GM19468 (cell line): ENCODE measurements at regions not wholly inside any gene's neighbourhood (a gene's known extent, or its start where the extent isn't known, plus 50 kb on each side); places are given as distances from the start of the nearest gene placed in this dataset.

Experiments
- ATAC-seq: cut with Tn5 transposase; IDR thresholded peaks from one replicate; pipeline ENCODE4 v1.9.1; 2021; ENCODE audit warnings: mild to moderate bottlenecking, moderate library complexity, moderate number of reproducible peaks; ENCODE audit not compliant: unreplicated experiment; ENCODE audit errors: extremely low read depth

- no peak for ATAC-seq
Measured at GRCh38 chr4:177681902-177682301, 239.7 kb upstream of the AGA start.

- no peak for ATAC-seq
Measured at GRCh38 chr4:177687117-177687516, 244.9 kb upstream of the AGA start.

- no peak for ATAC-seq
Measured at GRCh38 chr4:177692907-177693306, 250.7 kb upstream of the AGA start.

- ATAC-seq, result no peak
Measured at GRCh38 chr4:177696438-177696966, 254.3 kb upstream of the AGA start.

- ATAC-seq, result no peak
Measured at GRCh38 chr4:177699365-177700213, 257.4 kb upstream of the AGA start.

GRCh38 chr4:177706916-177707315, 264.7 kb upstream of the AGA start:
- ATAC-seq, result no peak

- ATAC-seq, result no peak
Measured at GRCh38 chr4:177713454-177713853, 271.2 kb upstream of the AGA start.

GRCh38 chr4:177717407-177717806, 275.2 kb upstream of the AGA start:
- ATAC-seq, result no peak

- no peak for ATAC-seq
Measured at GRCh38 chr4:177718514-177718913, 276.3 kb upstream of the AGA start.

GRCh38 chr4:177726111-177726510, 283.9 kb upstream of the AGA start:
- no peak for ATAC-seq

GRCh38 chr4:177728361-177729152, 286.3 kb upstream of the AGA start:
- no peak for ATAC-seq

GRCh38 chr4:177729681-177730080, 287.4 kb upstream of the AGA start:
- ATAC-seq, result no peak

- no peak for ATAC-seq
Measured at GRCh38 chr4:177737387-177737940, 295.2 kb upstream of the AGA start.

GRCh38 chr4:177740563-177740962, 298.3 kb upstream of the AGA start:
- no peak for ATAC-seq

GRCh38 chr4:177759729-177760128, 317.5 kb upstream of the AGA start:
- no peak for ATAC-seq

GRCh38 chr4:177761692-177762091, 319.5 kb upstream of the AGA start:
- no peak for ATAC-seq

- no peak for ATAC-seq
Measured at GRCh38 chr4:177769155-177769554, 326.9 kb upstream of the AGA start.

GRCh38 chr4:177770776-177771175, 328.5 kb upstream of the AGA start:
- ATAC-seq, result no peak

- no peak for ATAC-seq
Measured at GRCh38 chr4:177771645-177772044, 329.4 kb upstream of the AGA start.

- ATAC-seq, result no peak
Measured at GRCh38 chr4:177778623-177779022, 336.4 kb upstream of the AGA start.

GRCh38 chr4:177785000-177785399, 342.8 kb upstream of the AGA start:
- ATAC-seq, result no peak
